Gastrocnemius medialis (tissue), 4 donors: ENCODE measurements at regions not wholly inside any gene's neighbourhood (a gene's known extent, or its start where the extent isn't known, plus 50 kb on each side); places are given as distances from the start of the nearest gene placed in this dataset.

Experiments used
- ATAC-seq, 2 donors: fragments of 150-250 bp; one replicate each; pipeline ENCODE4 v1.9.1; 2016
- DNase-seq, 2 donors: peaks; one replicate each; pipeline ENCODE4 v3.0.0-alpha.2; 2019
- H3K27ac ChIP-seq, 4 donors: fragments of 200-600 bp; sonication (generic); 1 replicate in 1 of 4; 2 replicates in 3 of 4; pipeline ENCODE4 v1.5.1; 2016 to 2018; ENCODE audit warnings: mild to moderate bottlenecking in 2 of 4, moderate library complexity in 1 of 4
- H3K27me3 ChIP-seq, 3 donors: fragments of 200-600 bp; sonication (generic) in 2 of 3; 1 replicate in 1 of 3; 2 replicates in 2 of 3; pipeline versions ENCODE4 v1.5.1 to v1.6.0; 2016 to 2019; ENCODE audit warnings: mild to moderate bottlenecking in 1 of 3, moderate library complexity in 1 of 3
- H3K36me3 ChIP-seq, 2 donors: fragments of 200-600 bp; sonication (generic) in 1 of 2; one replicate each; pipeline ENCODE4 v1.5.1; 2017 to 2018
- H3K4me1 ChIP-seq, 2 donors: fragments of 200-600 bp; sonication (generic) in 1 of 2; one replicate each; pipeline ENCODE4 v1.5.1; 2016 to 2017; ENCODE audit warnings: mild to moderate bottlenecking in 2 of 2
- H3K4me3 ChIP-seq, 4 donors: fragments of 200-600 bp; sonication (generic) in 3 of 4; 1 replicate in 1 of 4; 2 replicates in 3 of 4; pipeline ENCODE4 v1.5.1; 2016 to 2019; ENCODE audit warnings: mild to moderate bottlenecking in 2 of 4
- H3K9me3 ChIP-seq, 3 donors: fragments of 200-600 bp; sonication (generic) in 2 of 3; 1 replicate in 1 of 3; 2 replicates in 2 of 3; pipeline ENCODE4 v1.5.1; 2016 to 2019
- CTCF ChIP-seq, 5 experiments: fragments of 450-650 bp in 3 of 5; fragments of 200-600 bp in 2 of 5; sonication (generic) in 2 of 5; IDR thresholded peaks in 4 of 5; conservative IDR thresholded peaks in 1 of 5; 1 replicate in 4 of 5; 2 replicates in 1 of 5; pipeline ENCODE4 v1.5.1; 2016 to 2019; ENCODE audit warnings: antibody characterized with exemption in 5 of 5, mild to moderate bottlenecking in 3 of 5, moderate library complexity in 3 of 5
- POLR2A ChIP-seq, 2 donors: fragments of 450-650 bp; IDR thresholded peaks; one replicate each; pipeline ENCODE4 v1.6.1; 2017; ENCODE audit warnings: antibody characterized with exemption in 2 of 2, mild to moderate bottlenecking in 2 of 2, moderate library complexity in 2 of 2
- in situ Hi-C, 4 donors: fragments of 200-750 bp; cut with MboI; loops; one replicate each; pipeline versions ENCODE4 v1.15.0 to v1.8.0; 2017; ENCODE audit warnings: low sequenced_read_pairs in 4 of 4
- intact Hi-C: fragments of 100-400 bp; cut with DNase I; formaldehyde crosslinking; loops from one replicate; pipeline ENCODE4 v1.15.1; 2023; ENCODE audit warnings: low total_unique reads

GRCh38 chr17:77465358-77466041 is 324.7 kb downstream of the SEC14L1 start:
- no peaks in the 10 kb centered on the region for H3K9me3 ChIP-seq
- H3K4me3 ChIP-seq = no peak overlapping the region
- H3K36me3 ChIP-seq = no peaks in the 10 kb centered on the region
- no peaks in the 10 kb centered on the region for H3K27me3 ChIP-seq
- in situ Hi-C loops (no loop called here), intact Hi-C loops (no loop called here)
- H3K27ac ChIP-seq = peak overlapping the region; percentile 14 to 68 (median 52)
- H3K4me1 ChIP-seq = peaks cover 6 to 27% of the 10 kb centered on the region in 2 donors
- peak in 1 of 2 donors; percentile 40 for ATAC-seq
- TF ChIP-seq CTCF (IDR thresholded peaks at IDR 0.05 in 4 of 5, conservative IDR thresholded peaks at IDR 0.05 in 1 of 5) (no peak), POLR2A (IDR thresholded peaks at IDR 0.05) (no peak)
- peak; percentile 54 to 57 for DNase-seq

GRCh38 chr17:77466140-77466539 is 325.4 kb downstream of the SEC14L1 start:
- no peak overlapping the region for H3K4me3 ChIP-seq
- peak overlapping the region; percentile 14 to 68 (median 52) for H3K27ac ChIP-seq
- H3K9me3 ChIP-seq = no peaks in the 10 kb centered on the region
- no peaks in the 10 kb centered on the region for H3K27me3 ChIP-seq
- DNase-seq = no peak
- in situ Hi-C loops = no loop called here
- H3K36me3 ChIP-seq = no peaks in the 10 kb centered on the region
- no peak for ATAC-seq
- intact Hi-C loops = no loop called here
- peaks cover 9 to 28% of the 10 kb centered on the region in 2 donors for H3K4me1 ChIP-seq
- TF ChIP-seq CTCF (IDR thresholded peaks at IDR 0.05 in 4 of 5, conservative IDR thresholded peaks at IDR 0.05 in 1 of 5) (no peak), POLR2A (IDR thresholded peaks at IDR 0.05) (no peak)

GRCh38 chr17:77466596-77467223 is 325.9 kb downstream of the SEC14L1 start:
- intact Hi-C loops = no loop called here
- Histone ChIP-seq H3K36me3 (no peaks in the 10 kb centered on the region), H3K27ac (peak overlapping the region; percentile 34 to 68 (median 52)), H3K4me3 (no peak overlapping the region), H3K4me1 (peaks cover 11 to 32% of the 10 kb centered on the region in 2 donors), H3K27me3 (no peaks in the 10 kb centered on the region), H3K9me3 (no peaks in the 10 kb centered on the region)
- ATAC-seq = no peak
- in situ Hi-C loops = no loop called here
- TF ChIP-seq CTCF (IDR thresholded peaks at IDR 0.05 in 4 of 5, conservative IDR thresholded peaks at IDR 0.05 in 1 of 5) = no peak
- DNase-seq = no peak

- Histone ChIP-seq H3K27ac (peak overlapping the region; percentile 32 to 68 (median 44)), H3K36me3 (no peaks in the 10 kb centered on the region), H3K4me1 (peaks cover 17 to 34% of the 10 kb centered on the region in 2 donors), H3K4me3 (no peak overlapping the region), H3K27me3 (no peaks in the 10 kb centered on the region), H3K9me3 (no peaks in the 10 kb centered on the region)
- ATAC-seq = no peak
- in situ Hi-C loops = no loop called here
- DNase-seq = no peak
- no peak for TF ChIP-seq POLR2A (IDR thresholded peaks at IDR 0.05)
- TF ChIP-seq CTCF (IDR thresholded peaks at IDR 0.05 in 4 of 5, conservative IDR thresholded peaks at IDR 0.05 in 1 of 5) = no peak
- intact Hi-C loops = no loop called here
These were observed 326.8 kb downstream of the SEC14L1 start for GRCh38 chr17:77467521-77467920.
